Lower leg skin (tissue), 3 donors: ENCODE measurements at regions not wholly inside any gene's neighbourhood (a gene's known extent, or its start where the extent isn't known, plus 50 kb on each side); places are given as distances from the start of the nearest gene placed in this dataset.

Experiments
- CTCF ChIP-seq, 3 donors: fragments of 450-650 bp; IDR thresholded peaks; one replicate each; pipeline ENCODE4 v1.5.1; 2016; ENCODE audit warnings: antibody characterized with exemption in 3 of 3, mild to moderate bottlenecking in 3 of 3, moderate library complexity in 2 of 3
- POLR2A ChIP-seq, 2 donors: fragments of 450-650 bp; IDR thresholded peaks; one replicate each; pipeline ENCODE4 v1.6.1; 2016 to 2017; ENCODE audit warnings: antibody characterized with exemption in 2 of 2, mild to moderate bottlenecking in 1 of 2, moderate library complexity in 1 of 2

GRCh38 chr19:29889702-29890101 lies 52.3 kb upstream of the URI1 start:
- no peak for TF ChIP-seq CTCF (IDR thresholded peaks at IDR 0.05)
- no peak for TF ChIP-seq POLR2A (IDR thresholded peaks at IDR 0.05)
